Psoas muscle (tissue), 7 donors: ENCODE measurements at regions not wholly inside any gene's neighbourhood (a gene's known extent, or its start where the extent isn't known, plus 50 kb on each side); places are given as distances from the start of the nearest gene placed in this dataset.
"Not testable (repeated sequence)": the region's sequence is repeated elsewhere in the genome, so short reads cannot be mapped to it uniquely, and the experiment has no call there.

Source experiments
- ATAC-seq, 4 donors: fragments of 200-7000 bp; cut with Tn5 transposase; one replicate each; pipeline ENCODE4 v1.9.1; 2020; ENCODE audit warnings: moderate library complexity in 3 of 4, mild to moderate bottlenecking in 2 of 4
- DNase-seq, 2 donors: peaks; one replicate each; pipeline ENCODE4 v3.0.0-alpha.2; 2020
- H3K27ac ChIP-seq: fragments of 200-600 bp; one replicate; pipeline ENCODE4 v1.8.0; 2022
- H3K27me3 ChIP-seq, 3 donors: fragments of 200-600 bp in 1 of 3; one replicate each; pipeline versions ENCODE4 v1.6.1 to v1.8.0; 2013 to 2022; ENCODE audit warnings: low read length in 2 of 3, mild to moderate bottlenecking in 2 of 3, moderate library complexity in 1 of 3; ENCODE audit not compliant: insufficient read depth in 3 of 3
- H3K36me3 ChIP-seq, 2 donors: fragments of 200-600 bp in 1 of 2; one replicate each; pipeline versions ENCODE4 v1.6.1 to v1.8.0; 2013 to 2022; ENCODE audit warnings: low read depth in 1 of 2, mild to moderate bottlenecking in 1 of 2, moderate library complexity in 1 of 2; ENCODE audit not compliant: insufficient read depth in 1 of 2
- H3K4me1 ChIP-seq: fragments of 200-600 bp; one replicate; pipeline ENCODE4 v1.8.0; 2022
- H3K4me3 ChIP-seq: fragments of 200-600 bp; one replicate; pipeline ENCODE4 v1.8.0; 2022; ENCODE audit warnings: mild to moderate bottlenecking
- H3K9me3 ChIP-seq: fragments of 200-600 bp; one replicate; pipeline ENCODE4 v1.8.0; 2022
- WGBS, 3 donors: extraction: QIAGEN DNeasy Blood & Tissue Kit; methylation state at CpG; one replicate each; pipeline versions ENCODE4 v1.1.6 to v1.1.7; 2013; 5-methylcytosine and 5-hydroxymethylcytosine counted together
- intact Hi-C, 2 donors: fragments of 100-400 bp; cut with DNase I; formaldehyde crosslinking; loops; one replicate each; pipeline versions ENCODE4 v1.11.0 to v1.14.2; 2022
- TF ChIP-seq, protein P1 (sequence below): fragments of 200-600 bp; IDR thresholded peaks from one replicate; pipeline ENCODE4 v1.8.0; 2022; ENCODE audit warnings: antibody characterized with exemption
- donor health status: healthy with polysubstance abuse.
- donor health status: DM: no; HTN: no; CAD: no; lungs with moderate emphysema.
- donor health status: Bipolar disorder and iron deficiency.
- donor health status: healthy.
- donor health status: DM: yes; HTN: yes; CAD: no.
- donor health status: DM: no; HTN: no; CAD: no.
- donor health status: DM: yes; HTN: yes; CAD: no.

DNA sequence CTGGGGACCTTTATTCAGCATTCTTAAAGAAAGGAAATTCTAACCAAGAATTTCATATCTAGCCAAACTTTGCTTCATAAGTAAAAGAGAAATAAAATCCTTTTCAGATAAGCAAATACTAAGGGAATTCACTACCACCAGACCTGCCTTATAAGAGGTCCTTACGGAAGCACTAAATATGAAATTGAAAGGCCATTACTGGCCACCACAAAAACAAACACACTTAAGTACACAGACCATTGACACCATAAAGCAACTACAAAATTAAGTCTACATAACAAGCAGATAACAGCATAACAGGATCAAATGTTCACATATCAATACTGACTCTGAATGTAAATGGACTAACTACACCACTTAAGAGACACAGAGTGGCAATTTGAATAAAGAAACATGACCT, 361.4 kb upstream of the POU5F2 start:
- Histone ChIP-seq H3K27ac (no peak overlapping the region), H3K27me3 (no peaks in the 10 kb centered on the region), H3K4me1 (no peaks in the 10 kb centered on the region), H3K36me3 (no peaks in the 10 kb centered on the region), H3K4me3 (no peak overlapping the region), H3K9me3 (peaks cover 12% of the 10 kb centered on the region)
- DNase-seq = no peak
- TF ChIP-seq, protein P1, sequence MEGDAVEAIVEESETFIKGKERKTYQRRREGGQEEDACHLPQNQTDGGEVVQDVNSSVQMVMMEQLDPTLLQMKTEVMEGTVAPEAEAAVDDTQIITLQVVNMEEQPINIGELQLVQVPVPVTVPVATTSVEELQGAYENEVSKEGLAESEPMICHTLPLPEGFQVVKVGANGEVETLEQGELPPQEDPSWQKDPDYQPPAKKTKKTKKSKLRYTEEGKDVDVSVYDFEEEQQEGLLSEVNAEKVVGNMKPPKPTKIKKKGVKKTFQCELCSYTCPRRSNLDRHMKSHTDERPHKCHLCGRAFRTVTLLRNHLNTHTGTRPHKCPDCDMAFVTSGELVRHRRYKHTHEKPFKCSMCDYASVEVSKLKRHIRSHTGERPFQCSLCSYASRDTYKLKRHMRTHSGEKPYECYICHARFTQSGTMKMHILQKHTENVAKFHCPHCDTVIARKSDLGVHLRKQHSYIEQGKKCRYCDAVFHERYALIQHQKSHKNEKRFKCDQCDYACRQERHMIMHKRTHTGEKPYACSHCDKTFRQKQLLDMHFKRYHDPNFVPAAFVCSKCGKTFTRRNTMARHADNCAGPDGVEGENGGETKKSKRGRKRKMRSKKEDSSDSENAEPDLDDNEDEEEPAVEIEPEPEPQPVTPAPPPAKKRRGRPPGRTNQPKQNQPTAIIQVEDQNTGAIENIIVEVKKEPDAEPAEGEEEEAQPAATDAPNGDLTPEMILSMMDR = no peak
- ATAC-seq = no peak
- WGBS, 3 donors = 93 to 99% (median 97%) methylated on average over 1 of the region's 1 CpG
- intact Hi-C loops = no loop called here

DNA sequence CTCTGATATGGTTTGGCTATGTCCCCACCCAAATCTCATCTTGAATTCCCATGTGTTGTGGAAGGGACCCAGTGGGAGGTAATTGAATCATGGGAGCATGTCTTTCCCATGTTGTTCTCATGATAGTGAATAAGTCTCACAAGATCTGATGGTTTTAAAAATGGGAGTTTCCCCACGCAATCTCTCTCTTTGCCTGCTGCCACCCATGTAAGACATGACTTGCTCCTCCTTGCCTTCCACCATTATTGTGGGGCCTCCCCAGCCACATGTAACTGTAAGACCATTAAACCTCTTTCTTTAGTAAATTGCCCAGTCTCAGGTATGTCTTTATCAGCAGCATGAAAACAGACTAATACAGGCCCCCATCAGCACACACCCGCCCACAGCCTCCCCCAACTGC, 356.0 kb upstream of the POU5F2 start:
- H3K36me3 ChIP-seq, H3K4me3 ChIP-seq, intact Hi-C loops, ATAC-seq, H3K27me3 ChIP-seq, DNase-seq, H3K4me1 ChIP-seq, H3K9me3 ChIP-seq, H3K27ac ChIP-seq: not testable (repeated sequence)
- WGBS, 3 donors = 100% methylated on average over 2 of the region's 2 CpGs

DNA sequence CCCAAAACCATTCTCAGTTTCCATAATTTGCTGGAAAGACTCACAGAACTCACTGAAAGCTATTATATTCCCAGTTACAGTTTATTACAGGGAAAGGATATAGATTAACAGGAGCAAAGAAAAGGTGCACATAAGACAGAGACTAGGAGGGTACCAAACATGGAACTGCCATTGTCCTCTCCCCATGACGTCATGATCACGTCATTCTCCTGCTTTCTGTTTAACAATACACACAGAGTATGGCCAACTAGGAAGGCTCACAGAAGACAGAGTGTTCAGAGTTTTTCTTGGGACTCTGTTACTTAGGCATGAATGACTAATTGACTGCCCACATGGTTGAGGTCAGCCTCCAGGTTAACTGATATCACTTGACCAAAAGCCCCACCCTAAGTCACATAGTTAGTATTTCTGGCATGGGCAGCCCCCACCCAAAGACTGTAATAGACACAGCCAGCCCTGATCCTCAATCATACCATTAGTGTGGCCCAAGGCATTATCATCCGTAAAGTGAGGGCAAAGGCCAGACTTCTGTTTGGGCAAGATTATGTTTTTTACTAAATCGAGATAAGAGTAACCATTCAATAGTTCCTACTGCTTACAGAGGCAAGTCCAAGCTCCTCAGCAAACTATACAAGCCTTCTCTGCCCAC, 353.5 kb upstream of the POU5F2 start:
- 92 to 95% (median 93%) methylated on average over 4 of the region's 4 CpGs for WGBS, 3 donors
- Histone ChIP-seq H3K4me1 (no peaks in the 10 kb centered on the region), H3K4me3 (no peak overlapping the region), H3K27ac (no peak overlapping the region), H3K27me3 (no peaks in the 10 kb centered on the region), H3K36me3 (no peaks in the 10 kb centered on the region), H3K9me3 (no peaks in the 10 kb centered on the region)
- DNase-seq (no peak), ATAC-seq (no peak)
- TF ChIP-seq, protein P1 = no peak
- intact Hi-C loops = no loop called here

DNA sequence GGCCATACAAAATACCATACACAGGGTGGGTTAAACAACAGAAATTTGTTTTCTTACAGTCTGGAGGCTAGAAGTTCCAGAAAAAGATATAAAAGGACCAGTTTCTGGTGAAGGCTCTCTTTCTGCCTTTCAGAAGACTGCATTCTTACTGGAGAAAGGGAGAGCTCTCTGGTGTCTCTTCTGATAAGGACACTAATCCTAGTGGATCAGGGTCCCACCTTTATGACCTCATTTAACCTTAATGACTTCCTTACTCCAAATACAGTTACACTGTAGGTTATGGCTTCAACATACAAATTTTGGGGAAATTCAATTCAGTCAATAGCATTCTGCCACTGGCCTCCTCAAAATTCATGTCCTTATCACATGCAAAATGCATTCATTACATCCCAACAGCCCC, 351.9 kb upstream of the POU5F2 start:
- Histone ChIP-seq H3K9me3 (no peaks in the 10 kb centered on the region), H3K4me3 (no peak overlapping the region), H3K36me3 (no peaks in the 10 kb centered on the region), H3K4me1 (no peaks in the 10 kb centered on the region), H3K27ac (no peak overlapping the region), H3K27me3 (no peaks in the 10 kb centered on the region)
- ATAC-seq (no peak), DNase-seq (no peak)
- TF ChIP-seq, protein P1 = no peak
- intact Hi-C loops = no loop called here

DNA sequence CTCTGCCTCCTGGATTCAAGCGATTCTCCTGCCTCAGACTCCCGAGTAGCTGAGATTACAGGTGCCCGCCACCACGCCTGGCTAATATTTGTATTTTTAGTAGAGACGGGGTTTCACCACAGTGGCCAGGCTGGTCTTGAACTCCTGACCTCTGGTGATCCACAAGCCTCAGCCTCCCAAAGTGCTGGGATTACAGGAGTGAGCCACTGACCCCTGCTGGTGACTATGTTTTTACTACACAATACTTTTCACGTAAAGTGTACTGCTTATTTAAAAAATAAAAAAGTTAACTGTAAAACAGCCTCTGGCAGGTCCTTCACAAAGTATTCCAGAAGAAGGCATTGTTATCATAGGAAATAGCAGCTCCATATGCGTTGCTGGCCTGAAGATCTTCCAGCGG, 345.2 kb upstream of the POU5F2 start:
- H3K27ac ChIP-seq, H3K36me3 ChIP-seq, H3K9me3 ChIP-seq, intact Hi-C loops, DNase-seq, H3K27me3 ChIP-seq, H3K4me3 ChIP-seq, ATAC-seq, H3K4me1 ChIP-seq: not testable (repeated sequence)
- TF ChIP-seq, protein P1 = peak; percentile 5
- WGBS, 3 donors = 94 to 96% (median 95%) methylated on average over 8 of the region's 8 CpGs
